Neural progenitor cell (in vitro differentiated cells): ENCODE measurements at regions not wholly inside any gene's neighbourhood (a gene's known extent, or its start where the extent isn't known, plus 50 kb on each side); places are given as distances from the start of the nearest gene placed in this dataset.

Experiments used
- DNase-seq: peaks from one replicate; pipeline ENCODE4 v3.0.0-alpha.2; 2016; ENCODE audit warnings: low spot score
- H2AFZ ChIP-seq: fragments of 200-600 bp; sonication (generic); replicated peaks from 2 replicates; pipeline ENCODE4 v1.6.1; 2016; ENCODE audit warnings: antibody characterized with exemption
- H3F3A ChIP-seq: fragments of 200-600 bp; sonication (generic); 2 replicates; pipeline ENCODE4 v1.6.1; 2016; ENCODE audit warnings: antibody characterized with exemption, low read depth
- H3K27ac ChIP-seq: fragments of 200-600 bp; sonication (generic); 2 replicates; pipeline ENCODE4 v1.5.1; 2016; ENCODE audit warnings: mild to moderate bottlenecking
- H3K27me3 ChIP-seq: fragments of 200-600 bp; sonication (generic); 2 replicates; pipeline ENCODE4 v1.6.1; 2016; ENCODE audit warnings: mild to moderate bottlenecking, moderate library complexity
- H3K36me3 ChIP-seq: fragments of 200-600 bp; sonication (generic); 2 replicates; pipeline ENCODE4 v1.5.1; 2016
- H3K4me1 ChIP-seq: fragments of 200-600 bp; sonication (generic); 2 replicates; pipeline ENCODE4 v1.6.1; 2016; ENCODE audit warnings: mixed run types
- H3K4me2 ChIP-seq: fragments of 200-600 bp; sonication (generic); 2 replicates; pipeline ENCODE4 v1.6.1; 2016
- H3K4me3 ChIP-seq: fragments of 200-600 bp; sonication (generic); 2 replicates; pipeline ENCODE4 v1.5.1; 2016
- H3K79me2 ChIP-seq: fragments of 200-600 bp; sonication (generic); 2 replicates; pipeline ENCODE4 v1.6.1; 2016; ENCODE audit warnings: low read depth
- H3K9ac ChIP-seq: fragments of 200-600 bp; sonication (generic); 2 replicates; pipeline ENCODE4 v1.6.1; 2016
- H3K9me3 ChIP-seq: fragments of 200-600 bp; sonication (generic); 2 replicates; pipeline ENCODE4 v1.5.1; 2016; ENCODE audit warnings: low read depth
- H4K20me1 ChIP-seq: fragments of 200-600 bp; sonication (generic); 2 replicates; pipeline ENCODE4 v1.6.1; 2016; ENCODE audit warnings: low read depth
- H3K27ac Mint-ChIP-seq: 3 replicates; pipeline ENCODE4 v1.8.0; 2021; ENCODE audit warnings: mixed read lengths
- H3K27me3 Mint-ChIP-seq: 2 replicates; pipeline ENCODE4 v1.8.0; 2022; ENCODE audit warnings: low read depth, mild to moderate bottlenecking, inconsistent platforms, moderate library complexity, mixed read lengths; ENCODE audit not compliant: insufficient read depth
- H3K36me3 Mint-ChIP-seq: 3 replicates; pipeline ENCODE4 v1.8.0; 2021; ENCODE audit warnings: mixed read lengths
- H3K4me1 Mint-ChIP-seq: 3 replicates; pipeline ENCODE4 v1.8.0; 2021; ENCODE audit warnings: mixed read lengths
- H3K4me3 Mint-ChIP-seq: 3 replicates; pipeline ENCODE4 v1.8.0; 2021; ENCODE audit warnings: mild to moderate bottlenecking, moderate library complexity, mixed read lengths
- H3K9me3 Mint-ChIP-seq: 3 replicates; pipeline ENCODE4 v1.8.0; 2020; ENCODE audit warnings: mixed read lengths
- CTCF ChIP-seq: fragments of 200-600 bp; sonication (generic); IDR thresholded peaks from 2 replicates; pipeline ENCODE4 v1.5.1; 2017; ENCODE audit warnings: antibody characterized with exemption, mild to moderate bottlenecking
- EZH2 ChIP-seq: fragments of 200-600 bp; sonication (generic); IDR thresholded peaks from 2 replicates; pipeline ENCODE4 v1.6.1; 2017; ENCODE audit warnings: antibody characterized with exemption, mild to moderate bottlenecking, moderate library complexity
- EZH2phosphoT487 ChIP-seq: fragments of 200-600 bp; sonication (generic); IDR thresholded peaks from 2 replicates; pipeline ENCODE4 v1.6.1; 2017; ENCODE audit warnings: antibody characterized with exemption

GRCh38 chr2:175605640-175606009, 396.4 kb downstream of the LNPK start:
- Histone ChIP-seq H3K27ac (no peak overlapping the region), H2AFZ (no peak overlapping the region), H3F3A (peaks cover 3% of the 10 kb centered on the region), H3K4me2 (no peak overlapping the region), H3K9ac (no peak overlapping the region), H3K79me2 (no peaks in the 10 kb centered on the region), H3K4me3 (no peak overlapping the region), H3K9me3 (no peaks in the 10 kb centered on the region), H3K36me3 (no peaks in the 10 kb centered on the region), H4K20me1 (no peaks in the 10 kb centered on the region), H3K4me1 (peaks cover 13% of the 10 kb centered on the region), H3K27me3 (no peaks in the 10 kb centered on the region)
- Mint-ChIP-seq H3K27ac (no peak overlapping the region), H3K27me3 (no peaks in the 10 kb centered on the region), H3K4me3 (no peak overlapping the region), H3K36me3 (no peaks in the 10 kb centered on the region), H3K9me3 (no peaks in the 10 kb centered on the region), H3K4me1 (peaks cover 9% of the 10 kb centered on the region)
- no peak for DNase-seq
- TF ChIP-seq EZH2, result no peak
- TF ChIP-seq EZH2phosphoT487, result no peak
- no peak for TF ChIP-seq CTCF

DNA sequence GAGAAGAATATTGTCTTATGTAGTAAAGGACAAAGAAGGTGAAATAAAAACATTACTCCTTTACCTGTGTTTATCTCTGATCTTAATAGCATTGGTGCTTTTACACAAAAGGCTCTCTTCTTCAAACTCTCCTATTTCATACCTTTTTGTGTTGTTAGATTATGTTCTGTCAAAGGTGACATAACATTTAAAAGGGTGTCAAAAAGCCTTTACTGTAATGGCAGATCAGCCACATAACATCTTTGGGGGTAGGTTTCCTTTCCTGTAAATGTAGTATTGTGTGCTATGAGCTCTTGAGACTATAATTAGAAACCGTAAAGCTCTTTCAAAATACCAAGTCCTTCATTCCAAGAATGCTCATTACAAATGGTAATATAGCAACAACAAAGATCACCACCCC, 400.1 kb downstream of the LNPK start:
- no peak for DNase-seq
- Histone ChIP-seq H3K9me3 (no peaks in the 10 kb centered on the region), H3F3A (peaks cover 6% of the 10 kb centered on the region), H3K27ac (no peak overlapping the region), H4K20me1 (no peaks in the 10 kb centered on the region), H2AFZ (no peak overlapping the region), H3K4me2 (no peak overlapping the region), H3K36me3 (no peaks in the 10 kb centered on the region), H3K4me1 (peaks cover 23% of the 10 kb centered on the region), H3K27me3 (no peaks in the 10 kb centered on the region), H3K4me3 (no peak overlapping the region), H3K9ac (no peak overlapping the region), H3K79me2 (no peaks in the 10 kb centered on the region)
- no peaks in the 10 kb centered on the region for H3K36me3 Mint-ChIP-seq
- H3K4me1 Mint-ChIP-seq, result peaks cover 22% of the 10 kb centered on the region
- no peak overlapping the region for H3K4me3 Mint-ChIP-seq
- no peaks in the 10 kb centered on the region for H3K27me3 Mint-ChIP-seq
- no peaks in the 10 kb centered on the region for H3K9me3 Mint-ChIP-seq
- TF ChIP-seq CTCF (no peak), EZH2phosphoT487 (no peak), EZH2 (no peak)
- H3K27ac Mint-ChIP-seq, result no peak overlapping the region

DNA sequence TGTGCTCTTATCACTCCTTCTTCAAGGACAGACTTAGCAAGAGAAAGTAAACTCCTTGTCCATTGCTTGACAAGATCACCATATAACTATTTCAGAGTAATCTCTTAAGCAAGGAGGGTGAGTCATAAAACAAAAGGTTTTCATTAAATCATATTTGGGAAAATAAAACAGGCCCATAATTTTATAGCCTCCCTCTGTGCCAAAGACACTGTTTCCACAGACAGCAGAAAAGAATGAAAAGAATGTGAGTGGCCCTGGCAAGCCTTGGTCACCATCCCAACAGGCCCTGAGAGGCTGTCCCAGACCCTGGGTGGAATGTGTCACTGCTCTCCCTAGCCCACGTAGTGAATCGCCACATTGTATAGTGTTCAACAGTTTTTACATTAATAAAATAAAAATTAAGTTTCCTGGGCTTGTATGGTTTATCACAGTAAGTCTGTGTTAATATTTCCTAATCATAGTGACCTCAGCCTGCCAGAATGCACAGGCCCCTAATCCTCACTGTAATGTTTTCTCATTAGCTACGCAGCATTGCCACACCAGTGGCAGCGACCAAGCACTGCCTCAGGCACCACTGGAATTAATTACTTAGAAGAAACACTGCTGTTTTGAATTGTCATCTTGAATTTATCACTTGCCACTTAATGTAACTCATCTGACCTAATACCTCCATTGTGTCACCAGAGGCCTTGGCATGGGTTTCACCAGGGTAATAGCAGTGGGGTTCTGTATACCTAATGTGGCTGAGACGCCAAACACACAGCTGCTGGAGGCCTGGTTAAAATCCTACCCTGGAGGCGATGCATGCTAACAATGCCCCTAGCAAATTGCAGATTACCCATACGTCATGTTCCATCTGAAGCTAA, 401.9 kb downstream of the LNPK start:
- TF ChIP-seq EZH2phosphoT487, result no peak
- TF ChIP-seq EZH2, result no peak
- no peak for TF ChIP-seq CTCF
- Mint-ChIP-seq H3K27me3 (no peaks in the 10 kb centered on the region), H3K27ac (peak overlapping the region; percentile 74), H3K9me3 (no peaks in the 10 kb centered on the region), H3K36me3 (no peaks in the 10 kb centered on the region), H3K4me3 (peak overlapping the region; percentile 12), H3K4me1 (peaks cover 19% of the 10 kb centered on the region)
- no peak overlapping the region for H2AFZ ChIP-seq
- peaks cover 15% of the 10 kb centered on the region for H3K4me1 ChIP-seq
- no peak overlapping the region for H3K9ac ChIP-seq
- H3K4me2 ChIP-seq, result peak overlapping the region; percentile 29
- H4K20me1 ChIP-seq, result no peaks in the 10 kb centered on the region
- peak overlapping the region; percentile 47 for H3K27ac ChIP-seq
- no peaks in the 10 kb centered on the region for H3K36me3 ChIP-seq
- H3K27me3 ChIP-seq, result no peaks in the 10 kb centered on the region
- H3F3A ChIP-seq, result peaks cover 6% of the 10 kb centered on the region
- no peak overlapping the region for H3K4me3 ChIP-seq
- peak; percentile 44 for DNase-seq
- H3K79me2 ChIP-seq, result no peaks in the 10 kb centered on the region
- H3K9me3 ChIP-seq, result no peaks in the 10 kb centered on the region
